Caco-2 (cell line): ENCODE measurements at regions not wholly inside any gene's neighbourhood (a gene's known extent, or its start where the extent isn't known, plus 50 kb on each side); places are given as distances from the start of the nearest gene placed in this dataset.

Experiments
- BruUV-seq: library from RNA; stranded (reverse); fragments of 400-500 nt; replicated peaks from 2 replicates; lab custom pipeline; 2021; lab: Mats Ljungman, UMichigan
- CTCF ChIA-PET: fragments of 300-600 bp; sonication (Branson Sonifier 250); formaldehyde crosslinking; loops from one replicate; lab custom pipeline; 2022; ENCODE audit warnings: antibody characterized with exemption; lab: Charles Lee
- POLR2A ChIA-PET: fragments of 300-600 bp; sonication (Branson Sonifier 250); formaldehyde crosslinking; loops from one replicate; lab custom pipeline; 2022; ENCODE audit warnings: antibody characterized with exemption; lab: Charles Lee
- DNase-seq, 2 experiments: peaks; one replicate each; pipeline versions ENCODE4 v3.0.0 to v3.0.0-alpha.2; 2020 to 2022
- H3K27me3 ChIP-seq: replicated peaks from 2 replicates; pipeline ENCODE4 v1.6.0; 2011; ENCODE audit warnings: low read length; ENCODE audit not compliant: control insufficient read depth, insufficient read depth
- H3K36me3 ChIP-seq: 2 replicates; pipeline ENCODE4 v1.5.1; 2011; ENCODE audit warnings: low read length; ENCODE audit not compliant: control insufficient read depth, insufficient read depth
- H3K4me1 ChIP-seq: fragments of 250-450 bp; sonication (Bioruptor Pico); 2 replicates; pipeline ENCODE4 v1.5.1; 2020; ENCODE audit warnings: mild to moderate bottlenecking
- H3K4me3 ChIP-seq: 2 replicates; pipeline ENCODE4 v1.5.1; 2011; ENCODE audit warnings: low read depth, mild to moderate bottlenecking, control low read depth, low read length
- H3K9me3 ChIP-seq: fragments of 250-450 bp; sonication (Bioruptor Pico); 2 replicates; pipeline ENCODE4 v1.5.1; 2020; ENCODE audit warnings: mild to moderate bottlenecking, moderate library complexity
- H3K27ac Mint-ChIP-seq: one replicate; pipeline ENCODE4 v1.8.0; 2022; ENCODE audit warnings: mixed read lengths; ENCODE audit not compliant: unreplicated experiment
- H3K27me3 Mint-ChIP-seq: one replicate; pipeline ENCODE4 v1.8.0; 2022; ENCODE audit warnings: mixed read lengths; ENCODE audit not compliant: insufficient read depth, unreplicated experiment
- H3K36me3 Mint-ChIP-seq: one replicate; pipeline ENCODE4 v1.8.0; 2022; ENCODE audit warnings: mild to moderate bottlenecking, mixed read lengths; ENCODE audit not compliant: insufficient read depth, unreplicated experiment
- H3K4me1 Mint-ChIP-seq: one replicate; pipeline ENCODE4 v1.8.0; 2022; ENCODE audit warnings: low read depth, mixed read lengths; ENCODE audit not compliant: unreplicated experiment
- H3K4me3 Mint-ChIP-seq: one replicate; pipeline ENCODE4 v1.8.0; 2022; ENCODE audit warnings: mild to moderate bottlenecking, moderate library complexity, mixed read lengths; ENCODE audit not compliant: unreplicated experiment
- H3K9me3 Mint-ChIP-seq: one replicate; pipeline ENCODE4 v1.8.0; 2022; ENCODE audit warnings: mixed read lengths; ENCODE audit not compliant: unreplicated experiment
- intact Hi-C: fragments of 100-400 bp; cut with micrococcal nuclease; formaldehyde crosslinking; loops from one replicate; pipeline ENCODE4 v1.10.0; 2022; ENCODE audit not compliant: unreplicated experiment
- TF ChIP-seq, protein P1 (sequence below), 2 experiments: fragments of 200-600 bp in 1 of 2; IDR thresholded peaks; 1 replicate in 1 of 2; 2 replicates in 1 of 2; pipeline versions ENCODE4 v1.5.1 to v1.8.0; 2011 to 2022; ENCODE audit warnings: antibody characterized with exemption in 1 of 2, control low read depth in 1 of 2, inconsistent platforms in 1 of 2, low read depth in 1 of 2, low read length in 1 of 2, mild to moderate bottlenecking in 1 of 2, moderate library complexity in 1 of 2; ENCODE audit not compliant: insufficient read depth in 1 of 2, severe bottlenecking in 1 of 2, unreplicated experiment in 1 of 2

DNA sequence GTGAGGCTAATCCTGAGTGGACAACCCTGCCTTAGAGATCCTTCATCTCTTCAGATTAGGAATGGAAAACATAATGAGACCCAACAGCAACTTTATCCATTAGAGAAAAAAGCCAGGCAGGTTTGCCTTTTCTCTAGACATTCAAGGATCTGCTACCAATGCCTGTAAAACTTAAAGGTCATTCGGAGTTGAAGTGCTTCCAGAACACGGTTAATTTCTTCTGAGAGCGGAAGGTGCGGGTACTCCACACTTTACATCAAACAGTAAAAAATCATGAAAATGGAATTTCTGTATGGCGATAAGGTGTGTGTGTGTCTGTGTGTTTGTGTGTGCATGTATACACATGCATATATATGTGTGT, 65.2 kb upstream of the PRKACB start:
- H3K4me3 ChIP-seq = peak overlapping the region; percentile 75
- peak overlapping the region; percentile 81 for H3K4me3 Mint-ChIP-seq
- no peaks in the 10 kb centered on the region for H3K36me3 Mint-ChIP-seq
- H3K27me3 Mint-ChIP-seq = no peaks in the 10 kb centered on the region
- TF ChIP-seq, protein P1, sequence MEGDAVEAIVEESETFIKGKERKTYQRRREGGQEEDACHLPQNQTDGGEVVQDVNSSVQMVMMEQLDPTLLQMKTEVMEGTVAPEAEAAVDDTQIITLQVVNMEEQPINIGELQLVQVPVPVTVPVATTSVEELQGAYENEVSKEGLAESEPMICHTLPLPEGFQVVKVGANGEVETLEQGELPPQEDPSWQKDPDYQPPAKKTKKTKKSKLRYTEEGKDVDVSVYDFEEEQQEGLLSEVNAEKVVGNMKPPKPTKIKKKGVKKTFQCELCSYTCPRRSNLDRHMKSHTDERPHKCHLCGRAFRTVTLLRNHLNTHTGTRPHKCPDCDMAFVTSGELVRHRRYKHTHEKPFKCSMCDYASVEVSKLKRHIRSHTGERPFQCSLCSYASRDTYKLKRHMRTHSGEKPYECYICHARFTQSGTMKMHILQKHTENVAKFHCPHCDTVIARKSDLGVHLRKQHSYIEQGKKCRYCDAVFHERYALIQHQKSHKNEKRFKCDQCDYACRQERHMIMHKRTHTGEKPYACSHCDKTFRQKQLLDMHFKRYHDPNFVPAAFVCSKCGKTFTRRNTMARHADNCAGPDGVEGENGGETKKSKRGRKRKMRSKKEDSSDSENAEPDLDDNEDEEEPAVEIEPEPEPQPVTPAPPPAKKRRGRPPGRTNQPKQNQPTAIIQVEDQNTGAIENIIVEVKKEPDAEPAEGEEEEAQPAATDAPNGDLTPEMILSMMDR (IDR thresholded peaks at IDR 0.05; ENCODE audit: insufficient read depth in 1 of 2, low read depth in 1 of 2, low read length in 1 of 2, severe bottlenecking in 1 of 2, unreplicated experiment in 1 of 2) = no peak
- H3K4me1 ChIP-seq = no peaks in the 10 kb centered on the region
- no peak overlapping the region for H3K27ac Mint-ChIP-seq
- H3K27me3 ChIP-seq = no peaks in the 10 kb centered on the region
- ChIA-PET CTCF (no interaction called here), POLR2A (no interaction called here)
- DNase-seq = no peak
- no peaks in the 10 kb centered on the region for H3K9me3 Mint-ChIP-seq
- intact Hi-C loops = loop anchor here (2.0 kb wide), 1 partner anchor 80 kb away; the partner anchor contains the start of gene TTLL7
- no peaks in the 10 kb centered on the region for H3K36me3 ChIP-seq
- H3K4me1 Mint-ChIP-seq = no peaks in the 10 kb centered on the region
- H3K9me3 ChIP-seq = no peaks in the 10 kb centered on the region
- BruUV-seq = no TSS peak

DNA sequence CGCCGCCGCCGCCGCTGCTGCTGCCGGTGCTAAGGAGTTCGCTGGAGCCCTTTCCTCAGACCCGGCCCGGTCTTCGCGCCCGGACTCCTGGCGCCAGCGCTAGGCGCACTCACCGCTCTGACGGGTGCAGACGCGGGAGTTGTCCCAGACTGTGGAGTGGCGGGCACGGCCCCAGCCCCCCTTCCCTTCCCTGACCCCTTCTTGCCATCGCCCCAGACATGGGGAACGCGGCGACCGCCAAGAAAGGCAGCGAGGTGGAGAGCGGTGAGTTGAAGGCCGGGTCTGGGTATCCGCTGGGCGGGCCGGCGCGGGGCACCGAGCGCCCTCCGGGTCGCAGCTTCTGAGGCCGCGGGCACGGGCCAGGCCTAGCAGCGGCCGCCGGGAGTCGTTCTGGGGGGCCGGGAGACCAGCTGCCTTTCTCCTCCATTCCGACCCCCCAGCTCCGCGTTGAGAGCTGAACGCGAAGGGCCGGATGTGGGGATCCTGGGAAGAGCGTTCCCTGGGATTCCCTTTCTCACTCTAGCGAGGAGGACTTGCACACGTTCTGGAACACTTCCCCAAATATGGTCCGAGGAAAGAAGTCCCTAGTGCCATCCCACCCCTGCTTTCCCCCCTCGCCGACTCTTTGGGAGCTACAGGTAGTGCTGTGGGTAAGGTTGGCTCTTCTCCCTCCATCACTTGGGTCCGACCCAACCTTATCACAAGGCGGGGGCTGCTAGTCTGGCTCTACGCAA, 65.8 kb upstream of the PRKACB start:
- Mint-ChIP-seq H3K9me3 (no peaks in the 10 kb centered on the region), H3K27me3 (no peaks in the 10 kb centered on the region), H3K36me3 (no peaks in the 10 kb centered on the region), H3K4me3 (peak overlapping the region; percentile 81), H3K27ac (no peak overlapping the region), H3K4me1 (no peaks in the 10 kb centered on the region)
- BruUV-seq = no TSS peak
- Histone ChIP-seq H3K4me1 (no peaks in the 10 kb centered on the region), H3K4me3 (peak overlapping the region; percentile 75), H3K9me3 (no peaks in the 10 kb centered on the region), H3K27me3 (no peaks in the 10 kb centered on the region), H3K36me3 (no peaks in the 10 kb centered on the region)
- DNase-seq = no peak
- POLR2A ChIA-PET = no interaction called here
- CTCF ChIA-PET = no interaction called here
- intact Hi-C loops = loop anchor here (2.0 kb wide), 1 partner anchor 79 kb away; the partner anchor contains the start of gene TTLL7
- TF ChIP-seq, protein P1 (IDR thresholded peaks at IDR 0.05; ENCODE audit: insufficient read depth in 1 of 2, low read depth in 1 of 2, low read length in 1 of 2, severe bottlenecking in 1 of 2, unreplicated experiment in 1 of 2) = no peak

DNA sequence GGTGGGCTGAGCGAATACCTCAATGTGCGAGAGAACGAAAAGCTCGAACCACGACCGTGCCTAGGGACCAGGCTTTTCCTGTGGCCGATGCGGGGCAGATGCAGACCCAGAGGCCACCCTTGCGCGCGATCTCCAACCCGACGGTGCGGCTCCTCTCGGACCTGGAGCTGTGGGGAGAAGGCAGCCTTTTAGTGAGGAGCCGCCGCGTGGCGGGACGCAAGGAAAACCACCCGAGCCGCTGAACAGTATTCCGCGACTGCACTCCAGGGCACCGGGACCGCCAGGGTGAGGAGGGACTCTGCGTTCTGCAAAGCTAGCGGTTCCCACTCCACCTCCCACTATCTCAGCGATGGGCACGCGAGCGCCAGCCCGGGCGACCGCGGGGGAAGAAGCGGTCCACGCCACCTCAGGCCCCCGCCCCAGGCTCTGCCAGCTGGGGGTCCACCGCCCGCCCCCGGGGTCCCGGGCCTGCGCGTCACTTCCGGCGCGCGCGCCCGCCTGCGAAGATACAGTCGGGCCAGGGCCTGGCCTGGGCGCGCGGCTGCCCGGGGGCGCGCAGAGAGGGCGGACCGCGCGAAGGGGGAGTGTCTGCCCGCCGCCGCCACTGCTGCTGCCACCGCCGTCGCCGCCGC, 66.5 kb upstream of the PRKACB start:
- Histone ChIP-seq H3K4me3 (peak overlapping the region; percentile 75), H3K27me3 (no peaks in the 10 kb centered on the region), H3K4me1 (no peaks in the 10 kb centered on the region), H3K9me3 (no peaks in the 10 kb centered on the region), H3K36me3 (no peaks in the 10 kb centered on the region)
- intact Hi-C loops = loop anchor here (2.0 kb wide), 1 partner anchor 79 kb away; the partner anchor contains the start of gene TTLL7
- BruUV-seq = TSS peak; percentile 69
- ChIA-PET POLR2A (no interaction called here), CTCF (no interaction called here)
- peak; percentile 49 to 67 for DNase-seq
- H3K27ac Mint-ChIP-seq = no peak overlapping the region
- peak overlapping the region; percentile 81 for H3K4me3 Mint-ChIP-seq
- H3K4me1 Mint-ChIP-seq = no peaks in the 10 kb centered on the region
- H3K36me3 Mint-ChIP-seq = no peaks in the 10 kb centered on the region
- no peaks in the 10 kb centered on the region for H3K9me3 Mint-ChIP-seq
- TF ChIP-seq, protein P1 (IDR thresholded peaks at IDR 0.05; ENCODE audit: insufficient read depth in 1 of 2, low read depth in 1 of 2, low read length in 1 of 2, severe bottlenecking in 1 of 2, unreplicated experiment in 1 of 2) = no peak
- no peaks in the 10 kb centered on the region for H3K27me3 Mint-ChIP-seq
